Calu3 (cell line): ENCODE measurements at regions not wholly inside any gene's neighbourhood (a gene's known extent, or its start where the extent isn't known, plus 50 kb on each side); places are given as distances from the start of the nearest gene placed in this dataset.

Experiments used
- BruUV-seq: library from RNA; stranded (reverse); fragments of 400-500 nt; replicated peaks from 2 replicates; lab custom pipeline; 2021; lab: Mats Ljungman, UMichigan
- CTCF ChIA-PET: fragments of 300-600 bp; sonication (Branson Sonifier 250); formaldehyde crosslinking; loops from one replicate; lab custom pipeline; 2022; ENCODE audit warnings: antibody characterized with exemption; lab: Charles Lee
- DNase-seq: peaks from one replicate; pipeline ENCODE4 v3.0.0; 2022
- H3K27ac Mint-ChIP-seq: one replicate; pipeline ENCODE4 v1.8.0; 2022; ENCODE audit warnings: mixed read lengths; ENCODE audit not compliant: unreplicated experiment
- H3K27me3 Mint-ChIP-seq: one replicate; pipeline ENCODE4 v1.8.0; 2022; ENCODE audit warnings: mixed read lengths; ENCODE audit not compliant: unreplicated experiment
- H3K36me3 Mint-ChIP-seq: one replicate; pipeline ENCODE4 v1.8.0; 2022; ENCODE audit warnings: mild to moderate bottlenecking, moderate library complexity, mixed read lengths; ENCODE audit not compliant: insufficient read depth, unreplicated experiment
- H3K4me1 Mint-ChIP-seq: one replicate; pipeline ENCODE4 v1.8.0; 2022; ENCODE audit warnings: mild to moderate bottlenecking, low read depth, mixed read lengths; ENCODE audit not compliant: unreplicated experiment
- H3K4me3 Mint-ChIP-seq: one replicate; pipeline ENCODE4 v1.8.0; 2022; ENCODE audit warnings: mild to moderate bottlenecking, low read depth, moderate library complexity, mixed read lengths; ENCODE audit not compliant: unreplicated experiment
- H3K9me3 Mint-ChIP-seq: one replicate; pipeline ENCODE4 v1.8.0; 2022; ENCODE audit warnings: low read depth, mixed read lengths; ENCODE audit not compliant: unreplicated experiment
- intact Hi-C: fragments of 100-400 bp; cut with micrococcal nuclease; formaldehyde crosslinking; loops from one replicate; pipeline ENCODE4 v1.10.0; 2022; ENCODE audit not compliant: unreplicated experiment
- TF ChIP-seq, protein P1 (sequence below): fragments of 200-600 bp; IDR thresholded peaks from one replicate; pipeline ENCODE4 v1.8.0; 2022; ENCODE audit warnings: antibody characterized with exemption; ENCODE audit not compliant: unreplicated experiment

DNA sequence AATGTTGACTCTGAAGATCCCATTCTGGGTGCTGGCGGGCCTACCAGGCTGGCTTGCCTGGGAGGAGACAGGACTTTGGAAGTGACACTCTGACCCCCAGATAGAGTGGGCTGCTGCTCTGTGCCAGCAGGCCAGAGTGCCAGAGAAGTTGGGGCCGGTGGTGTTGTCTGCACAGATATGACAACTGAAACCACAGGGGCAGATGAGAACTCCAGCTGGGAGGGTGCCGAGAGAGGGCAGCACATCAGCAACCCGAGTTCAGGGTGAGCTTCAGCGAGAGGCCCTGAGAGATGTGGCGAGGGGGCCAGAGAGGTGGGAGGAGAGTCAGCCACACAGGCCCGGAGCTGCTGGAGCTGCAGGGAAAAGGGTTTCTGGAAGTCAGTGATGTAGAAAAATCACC, 193.2 kb upstream of the MGMT start:
- BruUV-seq: no TSS peak
- Mint-ChIP-seq H3K4me1 (no peaks in the 10 kb centered on the region), H3K4me3 (no peak overlapping the region), H3K27ac (no peak overlapping the region), H3K36me3 (no peaks in the 10 kb centered on the region), H3K27me3 (no peaks in the 10 kb centered on the region), H3K9me3 (peaks cover 12% of the 10 kb centered on the region)
- intact Hi-C loops: no loop called here
- no peak for DNase-seq
- CTCF ChIA-PET: no interaction called here
- TF ChIP-seq, protein P1, sequence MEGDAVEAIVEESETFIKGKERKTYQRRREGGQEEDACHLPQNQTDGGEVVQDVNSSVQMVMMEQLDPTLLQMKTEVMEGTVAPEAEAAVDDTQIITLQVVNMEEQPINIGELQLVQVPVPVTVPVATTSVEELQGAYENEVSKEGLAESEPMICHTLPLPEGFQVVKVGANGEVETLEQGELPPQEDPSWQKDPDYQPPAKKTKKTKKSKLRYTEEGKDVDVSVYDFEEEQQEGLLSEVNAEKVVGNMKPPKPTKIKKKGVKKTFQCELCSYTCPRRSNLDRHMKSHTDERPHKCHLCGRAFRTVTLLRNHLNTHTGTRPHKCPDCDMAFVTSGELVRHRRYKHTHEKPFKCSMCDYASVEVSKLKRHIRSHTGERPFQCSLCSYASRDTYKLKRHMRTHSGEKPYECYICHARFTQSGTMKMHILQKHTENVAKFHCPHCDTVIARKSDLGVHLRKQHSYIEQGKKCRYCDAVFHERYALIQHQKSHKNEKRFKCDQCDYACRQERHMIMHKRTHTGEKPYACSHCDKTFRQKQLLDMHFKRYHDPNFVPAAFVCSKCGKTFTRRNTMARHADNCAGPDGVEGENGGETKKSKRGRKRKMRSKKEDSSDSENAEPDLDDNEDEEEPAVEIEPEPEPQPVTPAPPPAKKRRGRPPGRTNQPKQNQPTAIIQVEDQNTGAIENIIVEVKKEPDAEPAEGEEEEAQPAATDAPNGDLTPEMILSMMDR: no peak

DNA sequence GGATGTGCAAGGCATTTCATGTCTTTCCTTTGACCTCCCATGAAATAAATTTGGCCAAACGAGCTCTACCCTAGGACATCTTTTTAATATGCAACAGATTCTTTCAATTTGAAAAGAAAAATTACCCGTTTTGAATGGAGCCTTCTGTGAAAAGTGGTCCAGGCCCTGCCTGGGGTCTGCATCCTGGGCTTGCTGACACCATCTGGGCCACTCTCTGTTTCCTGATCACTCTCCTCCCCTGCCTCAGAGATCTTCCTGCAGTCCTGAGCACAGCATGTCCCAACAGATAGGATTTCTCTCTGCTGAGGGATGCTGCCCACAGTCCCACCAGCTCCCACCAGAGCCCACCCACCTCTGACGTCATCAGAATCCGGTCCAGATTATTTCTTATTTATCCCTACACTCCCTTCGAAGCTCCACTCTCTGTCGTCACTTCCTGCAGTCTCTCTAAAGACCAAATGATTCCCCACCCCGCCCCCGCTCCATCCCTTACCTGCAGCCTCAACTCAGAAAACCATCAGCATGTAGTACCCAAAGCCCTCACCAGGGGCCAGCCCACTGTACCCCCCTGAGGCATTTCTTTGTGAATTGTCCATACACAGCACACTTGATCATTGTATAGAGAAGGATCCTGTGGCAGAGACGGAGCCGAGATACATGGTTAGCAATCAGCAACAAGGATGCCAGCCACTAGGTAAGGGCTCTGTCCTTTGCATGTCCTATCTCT, 192.1 kb upstream of the MGMT start:
- no TSS peak for BruUV-seq
- Mint-ChIP-seq H3K4me1 (no peaks in the 10 kb centered on the region), H3K27me3 (no peaks in the 10 kb centered on the region), H3K9me3 (peaks cover 12% of the 10 kb centered on the region), H3K4me3 (no peak overlapping the region), H3K27ac (no peak overlapping the region), H3K36me3 (no peaks in the 10 kb centered on the region)
- no peak for DNase-seq
- CTCF ChIA-PET: no interaction called here
- intact Hi-C loops: no loop called here
- TF ChIP-seq, protein P1: no peak

DNA sequence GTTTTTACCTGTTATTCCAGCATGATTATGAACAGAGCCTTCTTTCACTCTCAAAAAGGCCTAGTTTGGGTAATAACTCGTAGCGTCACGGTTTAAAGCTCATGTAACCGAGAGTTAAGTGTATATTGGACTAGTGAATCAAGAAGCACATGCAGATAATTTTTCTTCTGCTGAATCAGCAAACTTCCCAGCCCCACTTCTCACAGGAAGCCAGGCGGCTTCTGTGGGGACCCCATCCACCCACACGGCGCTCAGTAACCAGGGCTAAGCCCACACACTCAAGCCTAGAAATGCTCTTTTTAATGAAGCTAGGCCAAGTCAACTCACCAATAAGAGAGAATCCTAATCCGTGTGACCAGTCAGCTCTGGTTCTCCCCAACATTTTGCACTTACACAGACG, 191.2 kb upstream of the MGMT start:
- BruUV-seq: no TSS peak
- no peak overlapping the region for H3K4me3 Mint-ChIP-seq
- CTCF ChIA-PET: no interaction called here
- no peaks in the 10 kb centered on the region for H3K27me3 Mint-ChIP-seq
- TF ChIP-seq, protein P1: no peak
- H3K4me1 Mint-ChIP-seq: no peaks in the 10 kb centered on the region
- peaks cover 10% of the 10 kb centered on the region for H3K9me3 Mint-ChIP-seq
- intact Hi-C loops: no loop called here
- no peak overlapping the region for H3K27ac Mint-ChIP-seq
- H3K36me3 Mint-ChIP-seq: no peaks in the 10 kb centered on the region
- DNase-seq: no peak

DNA sequence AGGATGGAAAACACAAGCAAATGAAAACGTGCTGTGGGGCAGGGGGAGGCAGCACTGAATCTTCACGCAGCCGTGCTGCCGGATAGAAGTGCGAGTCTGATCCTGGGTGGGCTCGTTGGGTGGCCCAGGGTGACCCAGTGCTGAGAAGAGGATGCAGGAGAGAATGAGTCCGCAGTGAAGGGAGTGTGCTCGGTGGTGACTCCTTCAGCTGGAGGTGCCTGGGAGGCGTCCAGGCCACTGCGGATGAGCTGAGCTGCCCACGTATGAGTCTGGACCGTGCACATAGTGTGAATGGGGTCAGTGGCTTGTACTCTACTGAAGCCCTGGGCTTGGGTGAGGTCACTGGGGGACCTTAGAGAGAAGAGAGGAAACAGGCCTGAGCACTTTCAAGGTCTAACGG, 190.0 kb upstream of the MGMT start:
- H3K27ac Mint-ChIP-seq: no peak overlapping the region
- CTCF ChIA-PET: no interaction called here
- no peak overlapping the region for H3K4me3 Mint-ChIP-seq
- H3K4me1 Mint-ChIP-seq: no peaks in the 10 kb centered on the region
- DNase-seq: no peak
- H3K36me3 Mint-ChIP-seq: no peaks in the 10 kb centered on the region
- peaks cover 16% of the 10 kb centered on the region for H3K9me3 Mint-ChIP-seq
- no peaks in the 10 kb centered on the region for H3K27me3 Mint-ChIP-seq
- intact Hi-C loops: no loop called here
- no TSS peak for BruUV-seq
- TF ChIP-seq, protein P1: no peak
